Astrocyte (in vitro differentiated cells and primary cell): ENCODE measurements at regions not wholly inside any gene's neighbourhood (a gene's known extent, or its start where the extent isn't known, plus 50 kb on each side); places are given as distances from the start of the nearest gene placed in this dataset.

Experiments
- EZH2 ChIP-seq: IDR thresholded peaks from 2 replicates; pipeline ENCODE4 v1.6.1; 2012; ENCODE audit warnings: mild to moderate bottlenecking, low read length, inconsistent platforms; ENCODE audit not compliant: insufficient read depth
- TF ChIP-seq, protein P1 (sequence below): IDR thresholded peaks from 2 replicates; pipeline ENCODE4 v1.5.1; 2011; ENCODE audit warnings: low read depth, mild to moderate bottlenecking, inconsistent platforms, low read length, moderate library complexity; ENCODE audit not compliant: insufficient read depth

GRCh38 chr5:174920906-174921550 is 196.6 kb downstream of the MSX2 start:
- TF ChIP-seq, protein P1, sequence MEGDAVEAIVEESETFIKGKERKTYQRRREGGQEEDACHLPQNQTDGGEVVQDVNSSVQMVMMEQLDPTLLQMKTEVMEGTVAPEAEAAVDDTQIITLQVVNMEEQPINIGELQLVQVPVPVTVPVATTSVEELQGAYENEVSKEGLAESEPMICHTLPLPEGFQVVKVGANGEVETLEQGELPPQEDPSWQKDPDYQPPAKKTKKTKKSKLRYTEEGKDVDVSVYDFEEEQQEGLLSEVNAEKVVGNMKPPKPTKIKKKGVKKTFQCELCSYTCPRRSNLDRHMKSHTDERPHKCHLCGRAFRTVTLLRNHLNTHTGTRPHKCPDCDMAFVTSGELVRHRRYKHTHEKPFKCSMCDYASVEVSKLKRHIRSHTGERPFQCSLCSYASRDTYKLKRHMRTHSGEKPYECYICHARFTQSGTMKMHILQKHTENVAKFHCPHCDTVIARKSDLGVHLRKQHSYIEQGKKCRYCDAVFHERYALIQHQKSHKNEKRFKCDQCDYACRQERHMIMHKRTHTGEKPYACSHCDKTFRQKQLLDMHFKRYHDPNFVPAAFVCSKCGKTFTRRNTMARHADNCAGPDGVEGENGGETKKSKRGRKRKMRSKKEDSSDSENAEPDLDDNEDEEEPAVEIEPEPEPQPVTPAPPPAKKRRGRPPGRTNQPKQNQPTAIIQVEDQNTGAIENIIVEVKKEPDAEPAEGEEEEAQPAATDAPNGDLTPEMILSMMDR, result no peak
- no peak for TF ChIP-seq EZH2
